Right lobe of liver (tissue), 6 donors: ENCODE measurements at regions not wholly inside any gene's neighbourhood (a gene's known extent, or its start where the extent isn't known, plus 50 kb on each side); places are given as distances from the start of the nearest gene placed in this dataset.
"Not testable (repeated sequence)": the region's sequence is repeated elsewhere in the genome, so short reads cannot be mapped to it uniquely, and the experiment has no call there.

Source experiments
- ATAC-seq, 4 donors: fragments of 200-7000 bp; cut with Tn5 transposase; one replicate each; pipeline ENCODE4 v1.9.1; 2020; ENCODE audit warnings: mild to moderate bottlenecking in 4 of 4, moderate library complexity in 4 of 4
- DNase-seq, 3 donors: peaks; one replicate each; pipeline ENCODE4 v3.0.0-alpha.2; 2020
- H3K27ac ChIP-seq, 3 donors: fragments of 200-600 bp; one replicate each; pipeline ENCODE4 v1.8.0; 2022
- H3K27me3 ChIP-seq, 2 donors: fragments of 200-600 bp; one replicate each; pipeline ENCODE4 v1.8.0; 2022
- H3K36me3 ChIP-seq, 4 donors: fragments of 200-600 bp; sonication (generic) in 1 of 4; one replicate each; pipeline versions ENCODE4 v1.5.1 to v1.8.0; 2017 to 2022; ENCODE audit warnings: control low read depth in 1 of 4
- H3K4me1 ChIP-seq, 4 donors: fragments of 200-600 bp; sonication (generic) in 1 of 4; one replicate each; pipeline versions ENCODE4 v1.5.1 to v1.8.0; 2017 to 2022; ENCODE audit warnings: control low read depth in 1 of 4
- H3K4me3 ChIP-seq, 3 donors: fragments of 200-600 bp; one replicate each; pipeline ENCODE4 v1.8.0; 2022
- H3K9me3 ChIP-seq, 4 donors: fragments of 200-600 bp; sonication (generic) in 1 of 4; one replicate each; pipeline versions ENCODE4 v1.5.1 to v1.8.0; 2017 to 2022; ENCODE audit warnings: control low read depth in 1 of 4
- POLR2A ChIP-seq: fragments of 450-650 bp; IDR thresholded peaks from one replicate; pipeline ENCODE4 v1.6.1; 2017; ENCODE audit warnings: antibody characterized with exemption, mild to moderate bottlenecking
- WGBS: methylation state at CpG from one replicate; pipeline ENCODE4 v1.1.6; 2018; ENCODE audit warnings: low coverage, low lambda C conversion rate; ENCODE audit not compliant: insufficient coverage; ENCODE audit errors: missing lambda C conversion rate; 5-methylcytosine and 5-hydroxymethylcytosine counted together
- intact Hi-C, 2 donors: fragments of 100-400 bp; cut with DNase I; formaldehyde crosslinking; loops; one replicate each; pipeline versions ENCODE4 v1.11.2 to v1.14.1; 2022
- TF ChIP-seq, protein P1 (sequence below), 4 donors: fragments of 200-600 bp in 3 of 4; fragments of 450-650 bp in 1 of 4; IDR thresholded peaks; one replicate each; pipeline versions ENCODE4 v1.5.1 to v1.8.0; 2016 to 2022; ENCODE audit warnings: antibody characterized with exemption in 4 of 4, mild to moderate bottlenecking in 2 of 4
- donor health status: DM: no; HTN: yes; CAD: no.
- donor health status: DM: no; HTN: no; CAD: no.
- donor health status: DM: no; HTN: no; CAD: no.
- donor health status: DM: no; HTN: yes; CAD: no.
- donor health status: DM: no; HTN: yes; CAD: no.

- no peaks in the 10 kb centered on the region for H3K36me3 ChIP-seq
- peak; percentile 37 to 60 (median 56) for DNase-seq
- intact Hi-C loops, result no loop called here
- no peaks in the 10 kb centered on the region for H3K27me3 ChIP-seq
- H3K9me3 ChIP-seq, result no peaks in the 10 kb centered on the region
- H3K27ac ChIP-seq, result no peak overlapping the region
- H3K4me1 ChIP-seq, result no peaks in the 10 kb centered on the region
- WGBS, result 65% methylated on average over 5 of the region's 13 CpGs
- peak; percentile 41 to 64 (median 54) for ATAC-seq
- no peak overlapping the region for H3K4me3 ChIP-seq
- TF ChIP-seq, protein P1, sequence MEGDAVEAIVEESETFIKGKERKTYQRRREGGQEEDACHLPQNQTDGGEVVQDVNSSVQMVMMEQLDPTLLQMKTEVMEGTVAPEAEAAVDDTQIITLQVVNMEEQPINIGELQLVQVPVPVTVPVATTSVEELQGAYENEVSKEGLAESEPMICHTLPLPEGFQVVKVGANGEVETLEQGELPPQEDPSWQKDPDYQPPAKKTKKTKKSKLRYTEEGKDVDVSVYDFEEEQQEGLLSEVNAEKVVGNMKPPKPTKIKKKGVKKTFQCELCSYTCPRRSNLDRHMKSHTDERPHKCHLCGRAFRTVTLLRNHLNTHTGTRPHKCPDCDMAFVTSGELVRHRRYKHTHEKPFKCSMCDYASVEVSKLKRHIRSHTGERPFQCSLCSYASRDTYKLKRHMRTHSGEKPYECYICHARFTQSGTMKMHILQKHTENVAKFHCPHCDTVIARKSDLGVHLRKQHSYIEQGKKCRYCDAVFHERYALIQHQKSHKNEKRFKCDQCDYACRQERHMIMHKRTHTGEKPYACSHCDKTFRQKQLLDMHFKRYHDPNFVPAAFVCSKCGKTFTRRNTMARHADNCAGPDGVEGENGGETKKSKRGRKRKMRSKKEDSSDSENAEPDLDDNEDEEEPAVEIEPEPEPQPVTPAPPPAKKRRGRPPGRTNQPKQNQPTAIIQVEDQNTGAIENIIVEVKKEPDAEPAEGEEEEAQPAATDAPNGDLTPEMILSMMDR (IDR thresholded peaks at IDR 0.05), result peak; percentile 31 to 52 (median 42)
- no peak for TF ChIP-seq POLR2A
Measured at GRCh38 chr14:106417224-106418049, 891.1 kb downstream of the TMEM121 start.

DNA sequence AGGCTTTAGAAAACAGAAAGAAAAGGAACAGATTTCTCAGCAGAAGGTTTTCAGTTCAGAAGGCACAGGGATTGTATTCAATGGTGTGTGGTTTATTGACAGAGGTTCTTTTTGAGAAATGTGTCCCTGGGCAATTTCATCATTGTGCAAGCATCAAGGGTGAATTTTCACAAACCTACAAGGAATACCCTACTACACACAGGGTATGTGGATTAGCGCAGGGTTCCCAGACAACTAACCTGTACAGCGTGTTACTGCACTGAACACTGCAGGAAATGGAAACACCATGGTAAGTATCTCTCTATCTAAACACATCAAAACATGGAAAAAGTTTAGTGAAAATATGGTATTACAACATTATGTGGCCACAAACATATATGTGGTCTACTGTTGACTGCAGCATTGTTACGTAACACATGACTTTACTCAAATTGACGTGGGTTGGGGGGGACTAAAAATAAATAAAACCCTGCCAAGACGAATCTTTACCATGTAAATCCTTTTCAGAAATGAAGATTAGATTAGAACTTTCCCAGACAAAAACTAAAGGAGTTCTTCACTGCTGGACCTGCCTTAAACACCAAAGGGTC, 893.1 kb downstream of the TMEM121 start:
- WGBS, result 20% methylated on average over 5 of the region's 5 CpGs
- Histone ChIP-seq H3K4me3 (no peak overlapping the region), H3K27me3 (no peaks in the 10 kb centered on the region), H3K9me3 (no peaks in the 10 kb centered on the region), H3K36me3 (no peaks in the 10 kb centered on the region), H3K27ac (no peak overlapping the region), H3K4me1 (no peaks in the 10 kb centered on the region)
- intact Hi-C loops, result no loop called here
- ATAC-seq (no peak), DNase-seq (no peak)
- TF ChIP-seq, protein P1 (IDR thresholded peaks at IDR 0.05), result no peak
- TF ChIP-seq POLR2A, result no peak

GRCh38 chr14:106421431-106422033, 895.1 kb downstream of the TMEM121 start:
- H3K36me3 ChIP-seq, H3K27me3 ChIP-seq, intact Hi-C loops, H3K4me3 ChIP-seq, H3K27ac ChIP-seq, H3K4me1 ChIP-seq, H3K9me3 ChIP-seq: not testable (repeated sequence)
- TF ChIP-seq, protein P1 (IDR thresholded peaks at IDR 0.05), result peak in 3 of 4 donors; percentile 31 to 59 (median 42)
- peak in 2 of 3 donors; percentile 54 to 59 for DNase-seq
- ATAC-seq, result peak in 3 of 4 donors; percentile 70 to 81 (median 79)
- 20% methylated on average over 1 of the region's 20 CpGs for WGBS

- no peak for DNase-seq
Measured at GRCh38 chr14:106422066-106422465, 895.7 kb downstream of the TMEM121 start.

DNA sequence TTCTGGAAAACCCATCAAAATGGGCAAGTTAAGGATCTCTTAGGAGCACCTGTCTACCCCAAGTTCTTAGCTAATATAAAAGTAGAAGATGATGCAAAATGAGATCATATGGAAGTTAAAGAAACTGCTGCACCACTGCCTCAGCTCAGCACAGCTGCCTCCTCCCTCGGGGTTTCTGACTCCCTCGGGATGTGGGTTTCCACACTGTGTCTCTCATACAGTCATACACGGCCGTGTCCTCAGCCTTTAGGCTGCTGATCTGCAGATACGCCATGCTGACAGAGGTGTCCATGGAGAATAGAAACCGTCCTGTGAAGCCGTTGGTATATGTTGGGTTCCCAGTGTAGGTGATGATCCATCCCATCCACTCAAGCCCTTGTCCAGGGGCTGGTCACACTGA, 898.8 kb downstream of the TMEM121 start:
- not testable (repeated sequence) for ATAC-seq, H3K4me3 ChIP-seq

More at GRCh38 chr14:106422066-106422465, 895.7 kb downstream of the TMEM121 start:
- Histone ChIP-seq H3K36me3 (no peaks in the 10 kb centered on the region), H3K27ac (no peak overlapping the region), H3K9me3 (no peaks in the 10 kb centered on the region), H3K27me3 (no peaks in the 10 kb centered on the region), H3K4me1 (no peaks in the 10 kb centered on the region), H3K4me3 (no peak overlapping the region)
- intact Hi-C loops, result no loop called here
- no peak for TF ChIP-seq POLR2A
- TF ChIP-seq, protein P1 (IDR thresholded peaks at IDR 0.05), result no peak
- WGBS, result 38% methylated on average over 5 of the region's 5 CpGs
- ATAC-seq, result no peak

More for the DNA sequence above, 898.8 kb downstream of the TMEM121 start:
- H3K27ac ChIP-seq, intact Hi-C loops, H3K9me3 ChIP-seq, H3K36me3 ChIP-seq, H3K4me1 ChIP-seq, H3K27me3 ChIP-seq, DNase-seq: not testable (repeated sequence)
- 27% methylated on average over 4 of the region's 7 CpGs for WGBS
